ENCODE measurements at regions not wholly inside any gene's neighbourhood (a gene's known extent, or its start where the extent isn't known, plus 50 kb on each side); places are given as distances from the start of the nearest gene placed in this dataset.

GRCh38 chr3:180092889-180093288 lies 56.2 kb upstream of the PEX5L start:
- DNase-seq: no peak

GRCh38 chr3:180093535-180093934 lies 56.8 kb upstream of the PEX5L start:
- DNase-seq: no peak

DNA sequence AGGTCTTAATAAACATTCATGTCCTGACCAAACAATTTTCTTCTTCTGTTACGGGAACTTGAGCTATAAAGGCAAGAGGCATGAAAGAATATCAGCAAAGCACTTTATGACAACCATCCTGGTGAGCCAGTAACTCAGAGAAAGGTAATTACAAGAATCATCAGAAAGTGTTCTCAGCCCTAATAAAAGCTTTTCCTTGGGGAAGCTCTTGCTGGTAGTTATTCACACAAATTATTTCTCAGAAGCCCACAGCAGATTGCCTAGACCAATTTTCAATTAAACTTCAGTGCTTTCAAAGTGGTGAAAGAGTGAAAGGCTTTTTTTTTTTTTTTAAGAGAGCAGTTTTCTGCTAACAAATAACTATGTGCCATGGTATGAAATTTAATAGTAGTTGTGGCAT lies 60.9 kb upstream of the PEX5L start:
- DNase-seq: no peak

GRCh38 chr3:180102134-180102533 lies 65.4 kb upstream of the PEX5L start:
- no peak for DNase-seq

- DNase-seq: no peak
These were observed 65.9 kb upstream of the PEX5L start for GRCh38 chr3:180102604-180103003.

GRCh38 chr3:180116203-180116602 lies 79.5 kb upstream of the PEX5L start:
- no peak for DNase-seq

GRCh38 chr3:180116658-180117057 lies 79.9 kb upstream of the PEX5L start:
- DNase-seq: no peak

- DNase-seq: no peak
These were observed 80.8 kb upstream of the PEX5L start for GRCh38 chr3:180117381-180118163.

- no peak for DNase-seq
These were observed 82.8 kb upstream of the PEX5L start for GRCh38 chr3:180119567-180119966.

- no peak for DNase-seq
These were observed 87.2 kb upstream of the PEX5L start for GRCh38 chr3:180123928-180124327.

DNA sequence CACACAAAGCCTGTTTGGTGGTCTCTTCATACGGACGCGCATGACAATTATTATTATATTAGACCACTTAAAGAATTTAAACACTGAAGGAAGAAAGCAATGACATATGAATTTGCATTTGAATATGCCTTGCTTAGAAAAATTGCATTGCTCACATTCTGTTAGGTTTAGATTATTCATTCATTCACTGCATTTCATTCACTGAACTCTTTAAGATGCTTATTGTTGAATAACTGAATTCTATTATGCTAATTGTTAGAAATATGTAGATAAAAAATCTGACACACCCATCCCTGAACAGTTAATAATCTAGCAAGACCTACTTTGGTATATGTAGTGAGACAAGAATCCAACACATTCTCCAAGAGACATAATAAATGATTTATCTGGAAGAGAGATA lies 94.4 kb upstream of the PEX5L start:
- DNase-seq: no peak

GRCh38 chr3:180135101-180135500 lies 98.4 kb upstream of the PEX5L start:
- DNase-seq: no peak

DNA sequence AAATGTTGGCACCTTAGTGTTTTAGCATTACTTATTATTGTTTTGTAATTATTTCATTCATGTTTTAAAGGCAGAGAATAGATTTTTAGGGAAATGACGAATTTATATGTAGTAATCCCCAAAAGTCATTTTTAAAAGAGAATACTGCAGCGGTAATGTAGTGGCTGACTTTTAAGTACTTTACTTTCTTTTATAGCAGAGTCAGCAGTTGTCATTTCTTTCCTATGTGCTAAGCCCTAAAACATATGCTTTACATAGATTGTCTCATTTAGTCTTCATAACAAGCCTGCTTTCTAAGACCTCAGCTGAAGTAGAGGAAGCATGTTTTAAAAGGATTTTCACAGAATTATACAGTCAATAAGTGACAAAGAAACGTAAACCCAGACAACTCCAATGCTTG lies 102.1 kb upstream of the PEX5L start:
- no peak for DNase-seq

DNA sequence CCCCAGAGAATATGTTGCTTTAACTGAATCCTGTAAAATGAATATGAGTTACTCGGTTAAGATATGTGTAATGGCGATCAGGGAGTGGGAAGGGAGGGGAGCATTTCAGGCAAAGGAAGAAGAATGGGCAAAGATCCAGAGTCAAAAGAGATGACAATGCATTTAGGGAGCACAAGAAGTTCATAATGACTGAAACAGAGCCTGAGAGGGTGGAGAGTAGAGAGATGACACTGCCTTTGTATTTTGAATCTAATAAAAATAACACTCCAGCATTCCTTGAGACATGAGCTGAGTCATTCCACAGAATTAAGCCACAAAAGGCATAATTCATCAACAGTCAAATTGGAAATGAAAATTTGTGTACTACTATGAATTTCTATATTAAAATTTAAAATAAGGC lies 105.3 kb upstream of the PEX5L start:
- DNase-seq: no peak

GRCh38 chr3:180142472-180142871 lies 105.7 kb upstream of the PEX5L start:
- DNase-seq: no peak

DNA sequence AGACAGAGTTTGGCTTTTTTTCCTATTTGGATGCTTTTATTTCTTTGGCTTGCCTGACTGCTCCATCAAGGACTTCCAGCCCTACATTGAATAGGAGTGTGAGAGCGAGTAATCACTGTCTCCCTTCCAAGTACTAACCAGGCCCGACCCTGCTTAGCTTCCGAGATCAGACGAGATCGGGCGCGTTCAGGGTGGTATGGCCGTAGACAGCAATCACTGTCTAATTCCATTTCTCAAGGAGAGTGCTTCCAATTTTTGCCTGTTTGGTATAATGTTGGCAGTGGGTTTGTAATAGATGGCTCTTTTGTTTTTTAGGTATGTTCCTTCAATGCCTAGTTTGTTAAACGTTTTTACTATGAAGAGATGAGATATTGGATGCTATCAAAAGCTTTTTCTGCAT lies 125.0 kb upstream of the PEX5L start:
- DNase-seq: no peak

DNA sequence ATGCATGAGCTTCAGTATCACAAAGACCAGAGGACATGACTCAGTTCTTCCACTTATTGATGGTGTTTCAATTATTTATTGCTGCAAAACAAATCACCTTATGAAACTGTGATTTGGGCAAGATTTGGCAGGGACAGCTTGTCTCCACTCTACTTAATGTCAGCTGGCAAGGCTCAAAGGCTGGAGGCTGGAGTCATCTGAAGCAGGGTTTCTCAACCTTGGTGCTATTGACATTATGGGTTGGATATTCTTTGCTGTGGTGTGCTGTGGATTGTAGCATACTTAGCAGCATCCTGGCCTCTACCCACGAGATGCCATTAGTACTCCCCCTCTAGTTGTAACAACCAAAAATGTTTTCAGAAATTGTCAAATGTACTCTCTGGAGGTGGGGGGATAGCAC lies 138.8 kb upstream of the PEX5L start:
- no peak for DNase-seq

GRCh38 chr3:180176059-180176458 lies 139.3 kb upstream of the PEX5L start:
- DNase-seq: no peak

- no peak for DNase-seq
These were observed 140.5 kb upstream of the PEX5L start for GRCh38 chr3:180177255-180177654.

GRCh38 chr3:180179562-180179961 lies 142.8 kb upstream of the PEX5L start:
- no peak for DNase-seq

GRCh38 chr3:180180795-180181194 lies 144.1 kb upstream of the PEX5L start:
- DNase-seq: no peak

DNA sequence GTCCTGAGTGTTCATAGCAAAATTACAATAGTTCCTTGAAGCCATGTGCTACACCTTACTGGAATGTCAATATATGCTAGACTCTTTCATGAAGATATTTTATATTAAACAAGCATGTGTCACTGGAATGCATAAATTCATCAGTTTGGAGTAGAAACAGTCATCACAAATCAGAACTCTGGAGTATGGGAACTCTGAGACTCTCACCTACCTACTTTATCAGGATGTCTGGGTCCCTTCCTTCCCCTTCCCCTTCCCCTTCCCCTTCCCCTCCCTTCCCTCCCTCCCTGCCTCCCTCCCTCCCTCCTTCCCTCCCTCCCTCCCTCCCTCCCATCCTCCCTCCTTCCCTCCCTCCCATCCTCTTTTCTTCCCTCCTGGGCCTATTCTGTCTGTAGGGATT lies 144.7 kb upstream of the PEX5L start:
- DNase-seq: no peak

- no peak for DNase-seq
These were observed 146.6 kb upstream of the PEX5L start for GRCh38 chr3:180183346-180183745.

- no peak for DNase-seq
These were observed 148.1 kb upstream of the PEX5L start for GRCh38 chr3:180184816-180185215.

GRCh38 chr3:180185650-180186049 lies 148.9 kb upstream of the PEX5L start:
- peak; percentile 23 for DNase-seq

Measured in NCI-H524 treated with DMSO at 0.1 percent for 48 hours (cell line).